GM18870 (cell line): ENCODE measurements at regions not wholly inside any gene's neighbourhood (a gene's known extent, or its start where the extent isn't known, plus 50 kb on each side); places are given as distances from the start of the nearest gene placed in this dataset.

Experiments used
- ATAC-seq: cut with Tn5 transposase; IDR thresholded peaks from one replicate; pipeline ENCODE4 v1.9.1; 2021; ENCODE audit warnings: moderate library complexity; ENCODE audit not compliant: unreplicated experiment

GRCh38 chr14:85296456-85297210 lies 233.3 kb upstream of the FLRT2 start:
- ATAC-seq = no peak

- ATAC-seq = no peak
Measured at GRCh38 chr14:85300107-85300506, 229.8 kb upstream of the FLRT2 start.

GRCh38 chr14:85301506-85301905 lies 228.4 kb upstream of the FLRT2 start:
- ATAC-seq = no peak

- no peak for ATAC-seq
Measured at GRCh38 chr14:85306024-85306423, 223.9 kb upstream of the FLRT2 start.

- no peak for ATAC-seq
Measured at GRCh38 chr14:85308531-85309300, 221.2 kb upstream of the FLRT2 start.

- ATAC-seq = no peak
Measured at GRCh38 chr14:85310491-85311272, 219.3 kb upstream of the FLRT2 start.

- no peak for ATAC-seq
Measured at GRCh38 chr14:85313560-85314207, 216.3 kb upstream of the FLRT2 start.

- no peak for ATAC-seq
Measured at GRCh38 chr14:85315290-85315689, 214.7 kb upstream of the FLRT2 start.

GRCh38 chr14:85315733-85316290 lies 214.1 kb upstream of the FLRT2 start:
- ATAC-seq = no peak

GRCh38 chr14:85316701-85317410 lies 213.1 kb upstream of the FLRT2 start:
- ATAC-seq = no peak

- no peak for ATAC-seq
Measured at GRCh38 chr14:85317491-85318021, 212.4 kb upstream of the FLRT2 start.

GRCh38 chr14:85319101-85319500 lies 210.8 kb upstream of the FLRT2 start:
- no peak for ATAC-seq

GRCh38 chr14:85319998-85320630 lies 209.8 kb upstream of the FLRT2 start:
- ATAC-seq = no peak

GRCh38 chr14:85325134-85326017 lies 204.6 kb upstream of the FLRT2 start:
- no peak for ATAC-seq

- ATAC-seq = no peak
Measured at GRCh38 chr14:85332401-85332800, 197.5 kb upstream of the FLRT2 start.

- ATAC-seq = no peak
Measured at GRCh38 chr14:85333313-85333712, 196.6 kb upstream of the FLRT2 start.

- ATAC-seq = no peak
Measured at GRCh38 chr14:85333841-85334240, 196.1 kb upstream of the FLRT2 start.

GRCh38 chr14:85334316-85334715 lies 195.6 kb upstream of the FLRT2 start:
- ATAC-seq = no peak
